Pulmonary artery endothelial cell (primary cell): ENCODE measurements at regions not wholly inside any gene's neighbourhood (a gene's known extent, or its start where the extent isn't known, plus 50 kb on each side); places are given as distances from the start of the nearest gene placed in this dataset.

Experiments
- DNase-seq: peaks from one replicate; pipeline ENCODE4 v3.0.0-alpha.2; 2011; ENCODE audit warnings: low read depth, low spot score

- DNase-seq = no peak
Measured at GRCh38 chr9:121550041-121550440, 50.4 kb upstream of the GGTA1 start.

GRCh38 chr9:121550569-121551512 lies 51.2 kb upstream of the GGTA1 start:
- no peak for DNase-seq

- DNase-seq = no peak
Measured at GRCh38 chr9:121551985-121552753, 52.5 kb upstream of the GGTA1 start.

- DNase-seq = no peak
Measured at GRCh38 chr9:121556082-121556481, 56.4 kb upstream of the GGTA1 start.

GRCh38 chr9:121556580-121556979 lies 56.9 kb upstream of the GGTA1 start:
- DNase-seq = no peak

GRCh38 chr9:121557581-121558447 lies 58.2 kb upstream of the GGTA1 start:
- DNase-seq = peak; percentile 47

GRCh38 chr9:121558473-121558872 lies 58.8 kb upstream of the GGTA1 start:
- no peak for DNase-seq

GRCh38 chr9:121559183-121559582 lies 59.5 kb upstream of the GGTA1 start:
- DNase-seq = no peak

- no peak for DNase-seq
Measured at GRCh38 chr9:121560921-121561320, 61.3 kb upstream of the GGTA1 start.

GRCh38 chr9:121561385-121562222 lies 62.0 kb upstream of the GGTA1 start:
- DNase-seq = no peak

GRCh38 chr9:121562301-121562700 lies 62.7 kb upstream of the GGTA1 start:
- DNase-seq = no peak

- DNase-seq = no peak
Measured at GRCh38 chr9:121563425-121563824, 63.8 kb upstream of the GGTA1 start.

- no peak for DNase-seq
Measured at GRCh38 chr9:121563881-121564460, 64.3 kb upstream of the GGTA1 start.

- no peak for DNase-seq
Measured at GRCh38 chr9:121564504-121565260, 65.0 kb upstream of the GGTA1 start.

GRCh38 chr9:121566481-121567465 lies 67.1 kb upstream of the GGTA1 start:
- no peak for DNase-seq

GRCh38 chr9:121567500-121568342 lies 68.1 kb upstream of the GGTA1 start:
- no peak for DNase-seq
